HCT116 (cell line): ENCODE measurements at regions not wholly inside any gene's neighbourhood (a gene's known extent, or its start where the extent isn't known, plus 50 kb on each side); places are given as distances from the start of the nearest gene placed in this dataset.

Experiments used
- ATAC-seq: fragments of 200-7000 bp; cut with Tn5 transposase; 2 replicates; pipeline ENCODE4 v1.9.1; 2020; ENCODE audit warnings: mild to moderate bottlenecking, moderate library complexity
- BruUV-seq: library from RNA; stranded (reverse); fragments of 400-500 nt; replicated peaks from 2 replicates; lab custom pipeline; 2021; lab: Mats Ljungman, UMichigan
- CTCF ChIA-PET: fragments of 300-600 bp; sonication (Branson Sonifier 250); formaldehyde crosslinking; loops from one replicate; lab custom pipeline; 2021; ENCODE audit warnings: antibody characterized with exemption; lab: Charles Lee
- POLR2A ChIA-PET: fragments of 300-600, 350-600 bp; sonication (Branson Sonifier 250); formaldehyde crosslinking; loops from one replicate; lab custom pipeline; 2021; ENCODE audit warnings: antibody characterized with exemption; lab: Charles Lee
- RAD21 ChIA-PET, 2 experiments: fragments of 300-600 bp; sonication (Branson Sonifier 250); formaldehyde crosslinking; loops; one replicate each; lab custom pipeline; 2023; ENCODE audit warnings: low total read pairs in 2 of 2; ENCODE audit not compliant: uncharacterized antibody in 2 of 2, unreplicated experiment in 2 of 2, low non-redundant PET in 1 of 2; lab: Charles Lee
- DNase-seq: peaks from one replicate; pipeline ENCODE4 v3.0.0-alpha.2; 2010; ENCODE audit warnings: low read depth, low spot score
- H2AFZ ChIP-seq: fragments of 200-600 bp; shearing (Covaris generic), sonication (generic); 2 replicates; pipeline ENCODE4 v1.6.1; 2017; ENCODE audit warnings: low read depth, mixed run types, mixed read lengths, antibody characterized with exemption, low read length; ENCODE audit not compliant: poor library complexity, severe bottlenecking
- H3K27ac ChIP-seq: 2 replicates; pipeline ENCODE4 v1.5.1; 2012; ENCODE audit warnings: low read depth, low read length
- H3K27me3 ChIP-seq: fragments of 200-600 bp; sonication (generic); 2 replicates; pipeline ENCODE4 v1.6.1; 2016; ENCODE audit warnings: mixed run types, low read length, mixed read lengths; ENCODE audit not compliant: insufficient read depth
- H3K36me3 ChIP-seq, 2 experiments: fragments of 200-500 bp in 1 of 2; fragments of 200-600 bp in 1 of 2; sonication (Bioruptor generic) in 1 of 2; sonication (generic) in 1 of 2; 2 replicates each; pipeline versions ENCODE4 v1.5.1 to v1.6.1; 2014 to 2016; ENCODE audit warnings: low read length in 2 of 2, inconsistent platforms in 1 of 2, mixed read lengths in 1 of 2, mixed run types in 1 of 2; ENCODE audit not compliant: insufficient read depth in 2 of 2, control insufficient read depth in 1 of 2
- H3K4me1 ChIP-seq, 2 experiments: fragments of 200-600 bp in 1 of 2; sonication (generic) in 1 of 2; 2 replicates each; pipeline versions ENCODE4 v1.5.1 to v1.6.1; 2012 to 2017; ENCODE audit warnings: low read length in 2 of 2, inconsistent platforms in 1 of 2, mild to moderate bottlenecking in 1 of 2, mixed read lengths in 1 of 2, mixed run types in 1 of 2, moderate library complexity in 1 of 2; ENCODE audit not compliant: insufficient read depth in 2 of 2, control insufficient read depth in 1 of 2
- H3K4me2 ChIP-seq: fragments of 200-600 bp; sonication (generic); 2 replicates; pipeline ENCODE4 v1.6.1; 2017; ENCODE audit warnings: mixed run types, low read length, mixed read lengths
- H3K4me3 ChIP-seq, 2 experiments: fragments of 200-600 bp in 1 of 2; sonication (generic) in 1 of 2; replicated peaks in 1 of 2; 2 replicates each; pipeline ENCODE4 v1.5.1; 2011 to 2016; ENCODE audit warnings: low read length in 2 of 2, control low read depth in 1 of 2, low read depth in 1 of 2, mild to moderate bottlenecking in 1 of 2, mixed read lengths in 1 of 2, mixed run types in 1 of 2
- H3K79me2 ChIP-seq: fragments of 200-600 bp; sonication (generic); 2 replicates; pipeline ENCODE4 v1.6.1; 2017; ENCODE audit warnings: mild to moderate bottlenecking, mixed run types, low read length, moderate library complexity, mixed read lengths; ENCODE audit not compliant: insufficient read depth
- H3K9ac ChIP-seq: fragments of 200-600 bp; sonication (generic); 2 replicates; pipeline ENCODE4 v1.6.1; 2016; ENCODE audit warnings: low read length, mixed read lengths
- H3K9me2 ChIP-seq: fragments of 200-600 bp; sonication (generic), shearing (Covaris generic); 2 replicates; pipeline ENCODE4 v1.6.1; 2017; ENCODE audit warnings: mixed run types, mild to moderate bottlenecking, moderate library complexity; ENCODE audit not compliant: insufficient read depth
- H3K9me3 ChIP-seq, 2 experiments: fragments of 200-500 bp in 1 of 2; fragments of 200-600 bp in 1 of 2; sonication (Bioruptor generic) in 1 of 2; sonication (generic) in 1 of 2; 2 replicates each; pipeline ENCODE4 v1.6.1; 2014 to 2017; ENCODE audit warnings: low read length in 2 of 2, mixed read lengths in 2 of 2, inconsistent platforms in 1 of 2, low read depth in 1 of 2, mild to moderate bottlenecking in 1 of 2, mixed run types in 1 of 2, moderate library complexity in 1 of 2; ENCODE audit not compliant: control insufficient read depth in 1 of 2, insufficient read depth in 1 of 2
- H4K20me1 ChIP-seq: fragments of 200-600 bp; sonication (generic), shearing (Covaris generic); 2 replicates; pipeline ENCODE4 v1.6.1; 2017; ENCODE audit warnings: mixed run types, mild to moderate bottlenecking, moderate library complexity; ENCODE audit not compliant: insufficient read depth
- CBX3 ChIP-seq: IDR thresholded peaks from 2 replicates; pipeline ENCODE4 v1.6.1; 2012; ENCODE audit warnings: low read depth
- CEBPB ChIP-seq: IDR thresholded peaks from 2 replicates; pipeline ENCODE4 v1.6.1; 2012; ENCODE audit warnings: low read depth
- EGR1 ChIP-seq: IDR thresholded peaks from 2 replicates; pipeline ENCODE4 v1.6.1; 2012; ENCODE audit warnings: low read depth
- ELF1 ChIP-seq: IDR thresholded peaks from 2 replicates; pipeline ENCODE4 v1.6.1; 2012; ENCODE audit warnings: low read depth, borderline replicate concordance
- EZH2 ChIP-seq: fragments of 200-600 bp; sonication (generic); IDR thresholded peaks from 2 replicates; pipeline ENCODE4 v1.6.1; 2017; ENCODE audit warnings: antibody characterized with exemption, mixed run types
- JUND ChIP-seq: IDR thresholded peaks from 2 replicates; pipeline ENCODE4 v1.6.1; 2012
- POLR2A ChIP-seq: IDR thresholded peaks from 2 replicates; pipeline ENCODE4 v1.7.0; 2011; ENCODE audit warnings: borderline replicate concordance; ENCODE audit not compliant: insufficient read depth, insufficient read length; ENCODE audit errors: extremely low read depth
- RAD21 ChIP-seq: IDR thresholded peaks from 2 replicates; pipeline ENCODE4 v1.6.1; 2012; ENCODE audit warnings: low read depth, mild to moderate bottlenecking
- SP1 ChIP-seq: IDR thresholded peaks from 2 replicates; pipeline ENCODE4 v1.6.1; 2012; ENCODE audit warnings: low read depth
- SRF ChIP-seq: IDR thresholded peaks from 2 replicates; pipeline ENCODE4 v1.6.1; 2012; ENCODE audit warnings: low read depth
- TCF7L2 ChIP-seq: IDR thresholded peaks from 2 replicates; pipeline ENCODE4 v1.7.0; 2011; ENCODE audit warnings: borderline replicate concordance, inconsistent platforms; ENCODE audit not compliant: insufficient read depth, insufficient read length; ENCODE audit errors: extremely low read depth
- YY1 ChIP-seq: IDR thresholded peaks from 2 replicates; pipeline ENCODE4 v1.6.1; 2011; ENCODE audit warnings: low read length, low read depth, moderate library complexity, mild to moderate bottlenecking; ENCODE audit not compliant: insufficient replicate concordance; ENCODE audit errors: extremely low read depth
- ZFX ChIP-seq: fragments of 450-650 bp; IDR thresholded peaks from 2 replicates; pipeline ENCODE4 v1.6.1; 2017
- ZNF274 ChIP-seq: fragments of 200-500 bp; sonication (Bioruptor generic); IDR thresholded peaks from 2 replicates; pipeline ENCODE4 v1.6.1; 2014; ENCODE audit warnings: mild to moderate bottlenecking, low read depth, low read length, inconsistent platforms
- intact Hi-C: fragments of 100-400 bp; cut with micrococcal nuclease; formaldehyde crosslinking; loops from 2 replicates; pipeline ENCODE4 v1.10.0; 2022
- TF ChIP-seq, protein P1 (sequence below), 3 experiments: fragments of 200-600 bp in 1 of 3; sonication (generic) in 1 of 3; IDR thresholded peaks in 2 of 3; conservative IDR thresholded peaks in 1 of 3; 2 replicates each; pipeline ENCODE4 v1.5.1; 2012 to 2017; ENCODE audit warnings: low read depth in 2 of 3, low read length in 2 of 3, antibody characterized with exemption in 1 of 3, borderline replicate concordance in 1 of 3, control low read depth in 1 of 3, mild to moderate bottlenecking in 1 of 3, mixed read lengths in 1 of 3, mixed run types in 1 of 3, moderate library complexity in 1 of 3; ENCODE audit not compliant: insufficient read depth in 1 of 3
- TF ChIP-seq, protein P2 (sequence below): IDR thresholded peaks from 2 replicates; pipeline ENCODE4 v1.6.1; 2012
- TF ChIP-seq, protein P3 (sequence below): IDR thresholded peaks from 2 replicates; pipeline ENCODE4 v1.6.1; 2012; ENCODE audit warnings: low read depth
- TF ChIP-seq, protein P4 (sequence below): IDR thresholded peaks from 2 replicates; pipeline ENCODE4 v1.6.1; 2011; ENCODE audit warnings: mild to moderate bottlenecking, low read length, moderate library complexity; ENCODE audit not compliant: insufficient replicate concordance; ENCODE audit errors: extremely low read depth
- TF ChIP-seq, protein P5 (sequence below): IDR thresholded peaks from 2 replicates; pipeline ENCODE4 v1.6.1; 2012

DNA sequence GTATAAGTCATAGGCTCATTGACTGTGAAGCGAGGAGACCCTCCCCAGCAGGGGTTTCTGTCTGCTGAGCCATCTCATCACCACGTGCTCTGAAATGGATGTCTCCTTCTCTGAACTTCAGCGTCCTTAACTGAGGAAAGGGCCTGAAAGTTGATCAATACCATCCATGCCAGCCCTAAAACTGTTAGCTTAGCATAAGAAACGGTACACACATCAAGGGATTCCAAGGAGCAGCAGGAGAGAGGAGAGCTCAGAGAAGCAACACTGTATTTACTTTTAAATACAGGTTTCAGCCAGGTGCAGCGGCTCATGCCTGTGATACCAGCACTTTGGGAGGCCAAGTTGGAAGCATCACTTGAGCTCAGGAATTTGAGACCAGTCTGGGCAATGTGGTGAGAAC is 248.9 kb upstream of the TNRC6C start:
- no peaks in the 10 kb centered on the region for H3K9me2 ChIP-seq
- POLR2A ChIA-PET: interaction anchor here (1.2 kb wide), 1 partner anchor 11 kb away, joined by 3 read pairs; no protein-coding TSS in a partner anchor
- H3K36me3 ChIP-seq: no peaks in the 10 kb centered on the region
- peaks cover 4 to 9% of the 10 kb centered on the region in 2 experiments; a peak in 2 of 4 replicates for H3K9me3 ChIP-seq
- H2AFZ ChIP-seq: no peak overlapping the region
- peaks cover 10% of the 10 kb centered on the region; the same call in 1 of the 2 replicates for H3K27me3 ChIP-seq
- H3K4me3 ChIP-seq: no peak overlapping the region
- no peak overlapping the region for H3K4me2 ChIP-seq
- RAD21 ChIA-PET: no interaction called here
- H3K9ac ChIP-seq: no peak overlapping the region
- H3K79me2 ChIP-seq: no peaks in the 10 kb centered on the region
- TF ChIP-seq, protein P1, sequence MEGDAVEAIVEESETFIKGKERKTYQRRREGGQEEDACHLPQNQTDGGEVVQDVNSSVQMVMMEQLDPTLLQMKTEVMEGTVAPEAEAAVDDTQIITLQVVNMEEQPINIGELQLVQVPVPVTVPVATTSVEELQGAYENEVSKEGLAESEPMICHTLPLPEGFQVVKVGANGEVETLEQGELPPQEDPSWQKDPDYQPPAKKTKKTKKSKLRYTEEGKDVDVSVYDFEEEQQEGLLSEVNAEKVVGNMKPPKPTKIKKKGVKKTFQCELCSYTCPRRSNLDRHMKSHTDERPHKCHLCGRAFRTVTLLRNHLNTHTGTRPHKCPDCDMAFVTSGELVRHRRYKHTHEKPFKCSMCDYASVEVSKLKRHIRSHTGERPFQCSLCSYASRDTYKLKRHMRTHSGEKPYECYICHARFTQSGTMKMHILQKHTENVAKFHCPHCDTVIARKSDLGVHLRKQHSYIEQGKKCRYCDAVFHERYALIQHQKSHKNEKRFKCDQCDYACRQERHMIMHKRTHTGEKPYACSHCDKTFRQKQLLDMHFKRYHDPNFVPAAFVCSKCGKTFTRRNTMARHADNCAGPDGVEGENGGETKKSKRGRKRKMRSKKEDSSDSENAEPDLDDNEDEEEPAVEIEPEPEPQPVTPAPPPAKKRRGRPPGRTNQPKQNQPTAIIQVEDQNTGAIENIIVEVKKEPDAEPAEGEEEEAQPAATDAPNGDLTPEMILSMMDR (IDR thresholded peaks at IDR 0.05 in 2 of 3, conservative IDR thresholded peaks at IDR 0.05 in 1 of 3; ENCODE audit: borderline replicate concordance in 1 of 3, insufficient read depth in 1 of 3, low read depth in 2 of 3, low read length in 2 of 3): no peak
- TF ChIP-seq YY1 (no peak), TCF7L2 (no peak), EGR1 (no peak), SRF (no peak), ZFX (no peak), JUND (no peak), EZH2 (no peak), RAD21 (no peak), ZNF274 (no peak), CBX3 (no peak), ELF1 (no peak), POLR2A (no peak), CEBPB (no peak), SP1 (no peak)
- TF ChIP-seq, protein P2, sequence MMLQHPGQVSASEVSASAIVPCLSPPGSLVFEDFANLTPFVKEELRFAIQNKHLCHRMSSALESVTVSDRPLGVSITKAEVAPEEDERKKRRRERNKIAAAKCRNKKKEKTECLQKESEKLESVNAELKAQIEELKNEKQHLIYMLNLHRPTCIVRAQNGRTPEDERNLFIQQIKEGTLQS: no peak
- TF ChIP-seq, protein P3, sequence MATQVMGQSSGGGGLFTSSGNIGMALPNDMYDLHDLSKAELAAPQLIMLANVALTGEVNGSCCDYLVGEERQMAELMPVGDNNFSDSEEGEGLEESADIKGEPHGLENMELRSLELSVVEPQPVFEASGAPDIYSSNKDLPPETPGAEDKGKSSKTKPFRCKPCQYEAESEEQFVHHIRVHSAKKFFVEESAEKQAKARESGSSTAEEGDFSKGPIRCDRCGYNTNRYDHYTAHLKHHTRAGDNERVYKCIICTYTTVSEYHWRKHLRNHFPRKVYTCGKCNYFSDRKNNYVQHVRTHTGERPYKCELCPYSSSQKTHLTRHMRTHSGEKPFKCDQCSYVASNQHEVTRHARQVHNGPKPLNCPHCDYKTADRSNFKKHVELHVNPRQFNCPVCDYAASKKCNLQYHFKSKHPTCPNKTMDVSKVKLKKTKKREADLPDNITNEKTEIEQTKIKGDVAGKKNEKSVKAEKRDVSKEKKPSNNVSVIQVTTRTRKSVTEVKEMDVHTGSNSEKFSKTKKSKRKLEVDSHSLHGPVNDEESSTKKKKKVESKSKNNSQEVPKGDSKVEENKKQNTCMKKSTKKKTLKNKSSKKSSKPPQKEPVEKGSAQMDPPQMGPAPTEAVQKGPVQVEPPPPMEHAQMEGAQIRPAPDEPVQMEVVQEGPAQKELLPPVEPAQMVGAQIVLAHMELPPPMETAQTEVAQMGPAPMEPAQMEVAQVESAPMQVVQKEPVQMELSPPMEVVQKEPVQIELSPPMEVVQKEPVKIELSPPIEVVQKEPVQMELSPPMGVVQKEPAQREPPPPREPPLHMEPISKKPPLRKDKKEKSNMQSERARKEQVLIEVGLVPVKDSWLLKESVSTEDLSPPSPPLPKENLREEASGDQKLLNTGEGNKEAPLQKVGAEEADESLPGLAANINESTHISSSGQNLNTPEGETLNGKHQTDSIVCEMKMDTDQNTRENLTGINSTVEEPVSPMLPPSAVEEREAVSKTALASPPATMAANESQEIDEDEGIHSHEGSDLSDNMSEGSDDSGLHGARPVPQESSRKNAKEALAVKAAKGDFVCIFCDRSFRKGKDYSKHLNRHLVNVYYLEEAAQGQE: no peak
- TF ChIP-seq, protein P4, sequence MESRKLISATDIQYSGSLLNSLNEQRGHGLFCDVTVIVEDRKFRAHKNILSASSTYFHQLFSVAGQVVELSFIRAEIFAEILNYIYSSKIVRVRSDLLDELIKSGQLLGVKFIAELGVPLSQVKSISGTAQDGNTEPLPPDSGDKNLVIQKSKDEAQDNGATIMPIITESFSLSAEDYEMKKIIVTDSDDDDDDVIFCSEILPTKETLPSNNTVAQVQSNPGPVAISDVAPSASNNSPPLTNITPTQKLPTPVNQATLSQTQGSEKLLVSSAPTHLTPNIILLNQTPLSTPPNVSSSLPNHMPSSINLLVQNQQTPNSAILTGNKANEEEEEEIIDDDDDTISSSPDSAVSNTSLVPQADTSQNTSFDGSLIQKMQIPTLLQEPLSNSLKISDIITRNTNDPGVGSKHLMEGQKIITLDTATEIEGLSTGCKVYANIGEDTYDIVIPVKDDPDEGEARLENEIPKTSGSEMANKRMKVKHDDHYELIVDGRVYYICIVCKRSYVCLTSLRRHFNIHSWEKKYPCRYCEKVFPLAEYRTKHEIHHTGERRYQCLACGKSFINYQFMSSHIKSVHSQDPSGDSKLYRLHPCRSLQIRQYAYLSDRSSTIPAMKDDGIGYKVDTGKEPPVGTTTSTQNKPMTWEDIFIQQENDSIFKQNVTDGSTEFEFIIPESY: no peak
- TF ChIP-seq, protein P5, sequence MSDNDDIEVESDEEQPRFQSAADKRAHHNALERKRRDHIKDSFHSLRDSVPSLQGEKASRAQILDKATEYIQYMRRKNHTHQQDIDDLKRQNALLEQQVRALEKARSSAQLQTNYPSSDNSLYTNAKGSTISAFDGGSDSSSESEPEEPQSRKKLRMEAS: no peak
- H3K27ac ChIP-seq: no peak overlapping the region
- no peaks in the 10 kb centered on the region for H4K20me1 ChIP-seq
- DNase-seq (no peak), ATAC-seq (no peak)
- no peaks in the 10 kb centered on the region for H3K4me1 ChIP-seq
- BruUV-seq: no TSS peak
- CTCF ChIA-PET: no interaction called here
- intact Hi-C loops: no loop called here
